ENCODE measurements at regions not wholly inside any gene's neighbourhood (a gene's known extent, or its start where the extent isn't known, plus 50 kb on each side); places are given as distances from the start of the nearest gene placed in this dataset.

- TF ChIP-seq CTCF (IDR thresholded peaks at IDR 0.05) (no peak), REST (IDR thresholded peaks at IDR 0.05) (no peak), JUN (IDR thresholded peaks at IDR 0.05) (no peak), POLR2A (IDR thresholded peaks at IDR 0.05; ENCODE audit: low read length) (no peak), TP53 (CRISPR knock-in tag; IDR thresholded peaks at IDR 0.05) (no peak), SMC3 (IDR thresholded peaks at IDR 0.05) (no peak), EP300 (IDR thresholded peaks at IDR 0.05) (no peak), HDAC2 (IDR thresholded peaks at IDR 0.05) (no peak), MAFK (IDR thresholded peaks at IDR 0.05; ENCODE audit: partially characterized antibody) (no peak), RFX5 (IDR thresholded peaks at IDR 0.05) (no peak), KDM5A (IDR thresholded peaks at IDR 0.05) (no peak), CHD4 (IDR thresholded peaks at IDR 0.05; ENCODE audit: borderline replicate concordance) (no peak), POLR2AphosphoS2 (conservative IDR thresholded peaks at IDR 0.05; ENCODE audit: low read length) (no peak), NFE2L2 (conservative IDR thresholded peaks at IDR 0.05; ENCODE audit: low read length) (no peak)
Observed at GRCh38 chr4:155497306-155497705, 120.5 kb upstream of the MAP9 start.

Data from A549 (cell line).